Stimulated activated naive B cell treated with anti-CD40 and anti-IgM and Interleukin-4, amounts not matched to agents 10 μg/mL and 1 μg/mL and 100 μg/mL, for 72 hours (primary cell): ENCODE measurements at regions not wholly inside any gene's neighbourhood (a gene's known extent, or its start where the extent isn't known, plus 50 kb on each side); places are given as distances from the start of the nearest gene placed in this dataset.
A peak's percentile ranks its signal among the peaks of the same experiment; 100 is the strongest.

Source experiments
- ATAC-seq, 2 donors: fragments of 150-1000 bp; cut with Tn5 transposase; replicated peaks; 2 replicates each; pipeline ENCODE4 v1.10.0; 2021; ENCODE audit warnings: moderate library complexity in 1 of 2
- DNase-seq: peaks from one replicate; pipeline ENCODE4 v3.0.0; 2021
- H3K27ac Mint-ChIP-seq: one replicate; pipeline ENCODE4 v1.8.0; 2022; ENCODE audit warnings: mild to moderate bottlenecking, mixed read lengths
- H3K27me3 Mint-ChIP-seq, 2 donors: one replicate each; pipeline ENCODE4 v1.8.0; 2022; ENCODE audit warnings: mixed read lengths in 2 of 2
- H3K36me3 Mint-ChIP-seq, 2 donors: one replicate each; pipeline ENCODE4 v1.8.0; 2022; ENCODE audit warnings: mixed read lengths in 2 of 2, mild to moderate bottlenecking in 1 of 2
- H3K4me1 Mint-ChIP-seq, 2 donors: one replicate each; pipeline ENCODE4 v1.8.0; 2022; ENCODE audit warnings: mixed read lengths in 2 of 2, mild to moderate bottlenecking in 1 of 2
- H3K4me3 Mint-ChIP-seq, 2 donors: one replicate each; pipeline ENCODE4 v1.8.0; 2022; ENCODE audit warnings: mild to moderate bottlenecking in 2 of 2, mixed read lengths in 2 of 2, moderate library complexity in 1 of 2
- H3K9me3 Mint-ChIP-seq, 2 donors: one replicate each; pipeline ENCODE4 v1.8.0; 2022; ENCODE audit warnings: mixed read lengths in 2 of 2, mild to moderate bottlenecking in 1 of 2

GRCh38 chr5:104444656-104445055, 882.1 kb upstream of the NUDT12 start:
- ATAC-seq (no peak), DNase-seq (no peak)
- no peaks in the 10 kb centered on the region for H3K27me3 Mint-ChIP-seq
- H3K4me1 Mint-ChIP-seq: no peaks in the 10 kb centered on the region
- no peak overlapping the region for H3K27ac Mint-ChIP-seq
- peaks cover 3 to 6% of the 10 kb centered on the region in 2 donors for H3K9me3 Mint-ChIP-seq
- H3K36me3 Mint-ChIP-seq: no peaks in the 10 kb centered on the region
- no peak overlapping the region for H3K4me3 Mint-ChIP-seq

GRCh38 chr5:104443706-104444105, 881.1 kb upstream of the NUDT12 start:
- H3K27me3 Mint-ChIP-seq: no peaks in the 10 kb centered on the region
- ATAC-seq: no peak
- no peaks in the 10 kb centered on the region for H3K36me3 Mint-ChIP-seq
- no peaks in the 10 kb centered on the region for H3K4me1 Mint-ChIP-seq
- no peak overlapping the region for H3K27ac Mint-ChIP-seq
- no peak for DNase-seq
- peaks cover 0 to 3% of the 10 kb centered on the region in 2 donors for H3K9me3 Mint-ChIP-seq
- H3K4me3 Mint-ChIP-seq: no peak overlapping the region

GRCh38 chr5:104431981-104432380, 869.4 kb upstream of the NUDT12 start:
- Mint-ChIP-seq H3K9me3 (peaks cover 0 to 4% of the 10 kb centered on the region in 2 donors), H3K4me3 (no peak overlapping the region), H3K36me3 (no peaks in the 10 kb centered on the region), H3K4me1 (no peaks in the 10 kb centered on the region), H3K27ac (no peak overlapping the region), H3K27me3 (no peaks in the 10 kb centered on the region)
- no peak for DNase-seq
- no peak for ATAC-seq

GRCh38 chr5:104431002-104431620, 868.5 kb upstream of the NUDT12 start:
- peaks cover 0 to 4% of the 10 kb centered on the region in 2 donors for H3K9me3 Mint-ChIP-seq
- H3K27ac Mint-ChIP-seq: no peak overlapping the region
- no peaks in the 10 kb centered on the region for H3K4me1 Mint-ChIP-seq
- H3K4me3 Mint-ChIP-seq: no peak overlapping the region
- no peaks in the 10 kb centered on the region for H3K27me3 Mint-ChIP-seq
- DNase-seq (no peak), ATAC-seq (no peak)
- no peaks in the 10 kb centered on the region for H3K36me3 Mint-ChIP-seq

- Mint-ChIP-seq H3K27ac (no peak overlapping the region), H3K4me1 (no peaks in the 10 kb centered on the region), H3K9me3 (peaks cover 0 to 4% of the 10 kb centered on the region in 2 donors), H3K27me3 (no peaks in the 10 kb centered on the region), H3K4me3 (no peak overlapping the region), H3K36me3 (no peaks in the 10 kb centered on the region)
- no peak for DNase-seq
- ATAC-seq: no peak
These were observed 867.3 kb upstream of the NUDT12 start for GRCh38 chr5:104429911-104430310.

GRCh38 chr5:104421431-104421830, 858.8 kb upstream of the NUDT12 start:
- Mint-ChIP-seq H3K27ac (no peak overlapping the region), H3K27me3 (no peaks in the 10 kb centered on the region), H3K4me1 (no peaks in the 10 kb centered on the region), H3K9me3 (no peaks in the 10 kb centered on the region), H3K4me3 (no peak overlapping the region), H3K36me3 (no peaks in the 10 kb centered on the region)
- ATAC-seq (no peak), DNase-seq (no peak)

GRCh38 chr5:104418056-104418455, 855.5 kb upstream of the NUDT12 start:
- no peaks in the 10 kb centered on the region for H3K27me3 Mint-ChIP-seq
- DNase-seq: no peak
- no peaks in the 10 kb centered on the region for H3K36me3 Mint-ChIP-seq
- H3K4me3 Mint-ChIP-seq: no peak overlapping the region
- ATAC-seq: no peak
- H3K4me1 Mint-ChIP-seq: no peaks in the 10 kb centered on the region
- H3K27ac Mint-ChIP-seq: no peak overlapping the region
- peaks cover 0 to 3% of the 10 kb centered on the region in 2 donors for H3K9me3 Mint-ChIP-seq

- Mint-ChIP-seq H3K4me3 (no peak overlapping the region), H3K36me3 (no peaks in the 10 kb centered on the region), H3K4me1 (no peaks in the 10 kb centered on the region), H3K27me3 (no peaks in the 10 kb centered on the region), H3K27ac (no peak overlapping the region), H3K9me3 (peaks cover 0 to 4% of the 10 kb centered on the region in 2 donors)
- ATAC-seq (peak; percentile 48 to 65), DNase-seq (no peak)
These were observed 850.2 kb upstream of the NUDT12 start for GRCh38 chr5:104412649-104413240.

- no peak overlapping the region for H3K4me3 Mint-ChIP-seq
- no peak for ATAC-seq
- H3K4me1 Mint-ChIP-seq: no peaks in the 10 kb centered on the region
- no peak for DNase-seq
- H3K27ac Mint-ChIP-seq: no peak overlapping the region
- peaks cover 0 to 14% of the 10 kb centered on the region in 2 donors for H3K9me3 Mint-ChIP-seq
- no peaks in the 10 kb centered on the region for H3K36me3 Mint-ChIP-seq
- H3K27me3 Mint-ChIP-seq: no peaks in the 10 kb centered on the region
These were observed 838.4 kb upstream of the NUDT12 start for GRCh38 chr5:104400941-104401340.

GRCh38 chr5:104385906-104386305, 823.3 kb upstream of the NUDT12 start:
- H3K4me1 Mint-ChIP-seq: no peaks in the 10 kb centered on the region
- H3K27me3 Mint-ChIP-seq: no peaks in the 10 kb centered on the region
- H3K4me3 Mint-ChIP-seq: no peak overlapping the region
- no peak for DNase-seq
- no peak overlapping the region for H3K27ac Mint-ChIP-seq
- H3K36me3 Mint-ChIP-seq: no peaks in the 10 kb centered on the region
- H3K9me3 Mint-ChIP-seq: peaks cover 1 to 5% of the 10 kb centered on the region in 2 donors
- no peak for ATAC-seq

GRCh38 chr5:104375345-104375744, 812.8 kb upstream of the NUDT12 start:
- H3K4me3 Mint-ChIP-seq: no peak overlapping the region
- H3K9me3 Mint-ChIP-seq: no peaks in the 10 kb centered on the region
- no peaks in the 10 kb centered on the region for H3K27me3 Mint-ChIP-seq
- DNase-seq (no peak), ATAC-seq (no peak)
- H3K27ac Mint-ChIP-seq: no peak overlapping the region
- H3K36me3 Mint-ChIP-seq: no peaks in the 10 kb centered on the region
- no peaks in the 10 kb centered on the region for H3K4me1 Mint-ChIP-seq

GRCh38 chr5:104372796-104373195, 810.2 kb upstream of the NUDT12 start:
- no peaks in the 10 kb centered on the region for H3K36me3 Mint-ChIP-seq
- DNase-seq (no peak), ATAC-seq (no peak)
- no peaks in the 10 kb centered on the region for H3K4me1 Mint-ChIP-seq
- no peaks in the 10 kb centered on the region for H3K9me3 Mint-ChIP-seq
- no peak overlapping the region for H3K4me3 Mint-ChIP-seq
- H3K27me3 Mint-ChIP-seq: no peaks in the 10 kb centered on the region
- no peak overlapping the region for H3K27ac Mint-ChIP-seq

GRCh38 chr5:104372376-104372775, 809.8 kb upstream of the NUDT12 start:
- ATAC-seq (no peak), DNase-seq (no peak)
- H3K4me1 Mint-ChIP-seq: no peaks in the 10 kb centered on the region
- no peaks in the 10 kb centered on the region for H3K27me3 Mint-ChIP-seq
- no peaks in the 10 kb centered on the region for H3K36me3 Mint-ChIP-seq
- no peak overlapping the region for H3K27ac Mint-ChIP-seq
- H3K9me3 Mint-ChIP-seq: no peaks in the 10 kb centered on the region
- H3K4me3 Mint-ChIP-seq: no peak overlapping the region

GRCh38 chr5:104370523-104370922, 807.9 kb upstream of the NUDT12 start:
- H3K27ac Mint-ChIP-seq: no peak overlapping the region
- H3K9me3 Mint-ChIP-seq: no peaks in the 10 kb centered on the region
- no peaks in the 10 kb centered on the region for H3K27me3 Mint-ChIP-seq
- no peak for ATAC-seq
- H3K36me3 Mint-ChIP-seq: no peaks in the 10 kb centered on the region
- no peak for DNase-seq
- H3K4me3 Mint-ChIP-seq: no peak overlapping the region
- H3K4me1 Mint-ChIP-seq: no peaks in the 10 kb centered on the region

- H3K4me1 Mint-ChIP-seq: no peaks in the 10 kb centered on the region
- H3K27me3 Mint-ChIP-seq: no peaks in the 10 kb centered on the region
- H3K4me3 Mint-ChIP-seq: no peak overlapping the region
- no peak overlapping the region for H3K27ac Mint-ChIP-seq
- H3K36me3 Mint-ChIP-seq: no peaks in the 10 kb centered on the region
- DNase-seq (no peak), ATAC-seq (no peak)
- no peaks in the 10 kb centered on the region for H3K9me3 Mint-ChIP-seq
These were observed 805.4 kb upstream of the NUDT12 start for GRCh38 chr5:104367978-104368377.
